ENCODE measurements at regions not wholly inside any gene's neighbourhood (a gene's known extent, or its start where the extent isn't known, plus 50 kb on each side); places are given as distances from the start of the nearest gene placed in this dataset.

GRCh38 chr11:92122561-92122960 lies 102.1 kb upstream of the FAT3 start:
- H2BK5ac ChIP-seq (ENCODE audit: low read length), result no peak overlapping the region
- no peak overlapping the region for H4K91ac ChIP-seq (ENCODE audit: low read depth, low read length, poor library complexity)
- H4K8ac ChIP-seq (ENCODE audit: low read depth, low read length), result no peak overlapping the region
- no peak overlapping the region for H3K4ac ChIP-seq (ENCODE audit: low read length)
- DNase-seq (ENCODE audit: low spot score), result no peak
- H3K27me3 ChIP-seq (ENCODE audit: control insufficient read depth in 3 of 3, insufficient read depth in 3 of 3, low read depth in 1 of 3, low read length in 3 of 3), result no peaks in the 10 kb centered on the region
- peaks cover 0 to 2% of the 10 kb centered on the region in 2 donors for H3K9me3 ChIP-seq (replicated peaks in 1 of 2; ENCODE audit: control insufficient read depth in 2 of 2, insufficient read depth in 1 of 2, low read depth in 1 of 2, low read length in 2 of 2)
- no peaks in the 10 kb centered on the region for H3K36me3 ChIP-seq (replicated peaks in 1 of 2; ENCODE audit: control insufficient read depth in 2 of 2, insufficient read depth in 2 of 2, low read length in 2 of 2)
- no peak overlapping the region for H2BK12ac ChIP-seq (ENCODE audit: low read length)
- H2BK15ac ChIP-seq (ENCODE audit: low read length), result no peak overlapping the region
- no peak overlapping the region for H2AK5ac ChIP-seq (ENCODE audit: low read depth, low read length)
- H3K14ac ChIP-seq (ENCODE audit: low read length), result no peak overlapping the region
- no peak overlapping the region for H3K9ac ChIP-seq (ENCODE audit: low read depth, low read length, poor library complexity)
- no CpG with 5 or more reads among the region's 1 CpG for WGBS, 2 donors (ENCODE audit: extremely low coverage in 2 of 2, insufficient read length in 2 of 2, insufficient replicate concordance in 1 of 2)
- no peaks in the 10 kb centered on the region for H3K4me1 ChIP-seq (ENCODE audit: control insufficient read depth in 2 of 2, insufficient read depth in 1 of 2, low read depth in 1 of 2, low read length in 2 of 2)
- no peaks in the 10 kb centered on the region for H3K79me1 ChIP-seq (ENCODE audit: low read depth, low read length)
- no peak overlapping the region for H3K18ac ChIP-seq (ENCODE audit: low read length)
- H3K27ac ChIP-seq (replicated peaks; ENCODE audit: low read length), result no peak overlapping the region
- H3K23ac ChIP-seq (ENCODE audit: low read depth, low read length, poor library complexity), result no peak overlapping the region
- no peak overlapping the region for H3K4me3 ChIP-seq (ENCODE audit: low read length in 2 of 2)
- H3K4me2 ChIP-seq (ENCODE audit: insufficient read depth, low read length, poor library complexity, severe bottlenecking), result no peak overlapping the region
- no peak overlapping the region for H2AFZ ChIP-seq (ENCODE audit: low read length)
- no peak overlapping the region for H2BK120ac ChIP-seq (ENCODE audit: low read depth, low read length)

- Histone ChIP-seq H3K18ac (ENCODE audit: low read length) (no peak overlapping the region), H3K9me3 (replicated peaks in 1 of 2; ENCODE audit: control insufficient read depth in 2 of 2, insufficient read depth in 1 of 2, low read depth in 1 of 2, low read length in 2 of 2) (no peaks in the 10 kb centered on the region), H2AFZ (ENCODE audit: low read length) (no peak overlapping the region), H4K8ac (ENCODE audit: low read depth, low read length) (no peak overlapping the region), H3K4me2 (ENCODE audit: insufficient read depth, low read length, poor library complexity, severe bottlenecking) (no peak overlapping the region), H3K9ac (ENCODE audit: low read depth, low read length, poor library complexity) (no peak overlapping the region), H3K36me3 (replicated peaks in 1 of 2; ENCODE audit: control insufficient read depth in 2 of 2, insufficient read depth in 2 of 2, low read length in 2 of 2) (no peaks in the 10 kb centered on the region), H3K4ac (ENCODE audit: low read length) (no peak overlapping the region), H3K79me1 (ENCODE audit: low read depth, low read length) (no peaks in the 10 kb centered on the region), H4K91ac (ENCODE audit: low read depth, low read length, poor library complexity) (no peak overlapping the region), H3K14ac (ENCODE audit: low read length) (no peak overlapping the region), H2BK12ac (ENCODE audit: low read length) (no peak overlapping the region), H2AK5ac (ENCODE audit: low read depth, low read length) (no peak overlapping the region), H3K23ac (ENCODE audit: low read depth, low read length, poor library complexity) (no peak overlapping the region), H2BK5ac (ENCODE audit: low read length) (no peak overlapping the region), H3K27ac (replicated peaks; ENCODE audit: low read length) (no peak overlapping the region), H2BK15ac (ENCODE audit: low read length) (no peak overlapping the region), H3K27me3 (ENCODE audit: control insufficient read depth in 3 of 3, insufficient read depth in 3 of 3, low read depth in 1 of 3, low read length in 3 of 3) (no peaks in the 10 kb centered on the region), H3K4me3 (ENCODE audit: low read length in 2 of 2) (peak overlapping the region in 1 of 2 donors; percentile 57), H2BK120ac (ENCODE audit: low read depth, low read length) (no peak overlapping the region), H3K4me1 (ENCODE audit: control insufficient read depth in 2 of 2, insufficient read depth in 1 of 2, low read depth in 1 of 2, low read length in 2 of 2) (no peaks in the 10 kb centered on the region)
- no peak for DNase-seq (ENCODE audit: low spot score)
- no CpG with 5 or more reads among the region's 4 CpGs for WGBS, 2 donors (ENCODE audit: extremely low coverage in 2 of 2, insufficient read length in 2 of 2, insufficient replicate concordance in 1 of 2)
These were observed 113.3 kb upstream of the FAT3 start for GRCh38 chr11:92111287-92111686.

GRCh38 chr11:92109466-92109865 lies 115.2 kb upstream of the FAT3 start:
- Histone ChIP-seq H3K9ac (ENCODE audit: low read depth, low read length, poor library complexity) (no peak overlapping the region), H2BK120ac (ENCODE audit: low read depth, low read length) (no peak overlapping the region), H3K36me3 (replicated peaks in 1 of 2; ENCODE audit: control insufficient read depth in 2 of 2, insufficient read depth in 2 of 2, low read length in 2 of 2) (no peaks in the 10 kb centered on the region), H2AK5ac (ENCODE audit: low read depth, low read length) (no peak overlapping the region), H2AFZ (ENCODE audit: low read length) (no peak overlapping the region), H2BK5ac (ENCODE audit: low read length) (no peak overlapping the region), H3K27ac (replicated peaks; ENCODE audit: low read length) (no peak overlapping the region), H3K4ac (ENCODE audit: low read length) (no peak overlapping the region), H3K18ac (ENCODE audit: low read length) (no peak overlapping the region), H4K8ac (ENCODE audit: low read depth, low read length) (no peak overlapping the region), H3K4me3 (ENCODE audit: low read length in 2 of 2) (no peak overlapping the region), H3K4me2 (ENCODE audit: insufficient read depth, low read length, poor library complexity, severe bottlenecking) (no peak overlapping the region), H2BK12ac (ENCODE audit: low read length) (no peak overlapping the region), H3K4me1 (ENCODE audit: control insufficient read depth in 2 of 2, insufficient read depth in 1 of 2, low read depth in 1 of 2, low read length in 2 of 2) (no peaks in the 10 kb centered on the region), H4K91ac (ENCODE audit: low read depth, low read length, poor library complexity) (no peak overlapping the region), H3K23ac (ENCODE audit: low read depth, low read length, poor library complexity) (no peak overlapping the region), H3K79me1 (ENCODE audit: low read depth, low read length) (no peaks in the 10 kb centered on the region), H3K9me3 (replicated peaks in 1 of 2; ENCODE audit: control insufficient read depth in 2 of 2, insufficient read depth in 1 of 2, low read depth in 1 of 2, low read length in 2 of 2) (no peaks in the 10 kb centered on the region), H2BK15ac (ENCODE audit: low read length) (no peak overlapping the region), H3K27me3 (ENCODE audit: control insufficient read depth in 3 of 3, insufficient read depth in 3 of 3, low read depth in 1 of 3, low read length in 3 of 3) (no peaks in the 10 kb centered on the region), H3K14ac (ENCODE audit: low read length) (no peak overlapping the region)
- WGBS, 2 donors (ENCODE audit: extremely low coverage in 2 of 2, insufficient read length in 2 of 2, insufficient replicate concordance in 1 of 2), result no CpG with 5 or more reads among the region's 1 CpG
- no peak for DNase-seq (ENCODE audit: low spot score)

- no peak overlapping the region for H2BK5ac ChIP-seq (ENCODE audit: low read length)
- H3K14ac ChIP-seq (ENCODE audit: low read length), result no peak overlapping the region
- H4K91ac ChIP-seq (ENCODE audit: low read depth, low read length, poor library complexity), result no peak overlapping the region
- no peaks in the 10 kb centered on the region for H3K36me3 ChIP-seq (replicated peaks in 1 of 2; ENCODE audit: control insufficient read depth in 2 of 2, insufficient read depth in 2 of 2, low read length in 2 of 2)
- no peak overlapping the region for H2BK15ac ChIP-seq (ENCODE audit: low read length)
- H3K27me3 ChIP-seq (ENCODE audit: control insufficient read depth in 3 of 3, insufficient read depth in 3 of 3, low read depth in 1 of 3, low read length in 3 of 3), result no peaks in the 10 kb centered on the region
- DNase-seq (ENCODE audit: low spot score), result no peak
- no peak overlapping the region for H4K8ac ChIP-seq (ENCODE audit: low read depth, low read length)
- H2AK5ac ChIP-seq (ENCODE audit: low read depth, low read length), result no peak overlapping the region
- no peak overlapping the region for H3K23ac ChIP-seq (ENCODE audit: low read depth, low read length, poor library complexity)
- no peak overlapping the region for H3K4ac ChIP-seq (ENCODE audit: low read length)
- no peaks in the 10 kb centered on the region for H3K9me3 ChIP-seq (replicated peaks in 1 of 2; ENCODE audit: control insufficient read depth in 2 of 2, insufficient read depth in 1 of 2, low read depth in 1 of 2, low read length in 2 of 2)
- H3K79me1 ChIP-seq (ENCODE audit: low read depth, low read length), result no peaks in the 10 kb centered on the region
- H3K27ac ChIP-seq (replicated peaks; ENCODE audit: low read length), result no peak overlapping the region
- no CpG with 5 or more reads among the region's 5 CpGs for WGBS, 2 donors (ENCODE audit: extremely low coverage in 2 of 2, insufficient read length in 2 of 2, insufficient replicate concordance in 1 of 2)
- no peak overlapping the region for H2BK12ac ChIP-seq (ENCODE audit: low read length)
- H3K4me1 ChIP-seq (ENCODE audit: control insufficient read depth in 2 of 2, insufficient read depth in 1 of 2, low read depth in 1 of 2, low read length in 2 of 2), result no peaks in the 10 kb centered on the region
- H3K4me3 ChIP-seq (ENCODE audit: low read length in 2 of 2), result no peak overlapping the region
- H2BK120ac ChIP-seq (ENCODE audit: low read depth, low read length), result no peak overlapping the region
- H3K9ac ChIP-seq (ENCODE audit: low read depth, low read length, poor library complexity), result no peak overlapping the region
- H2AFZ ChIP-seq (ENCODE audit: low read length), result peak overlapping the region; percentile 51
- H3K4me2 ChIP-seq (ENCODE audit: insufficient read depth, low read length, poor library complexity, severe bottlenecking), result no peak overlapping the region
- H3K18ac ChIP-seq (ENCODE audit: low read length), result no peak overlapping the region
These were observed 117.3 kb upstream of the FAT3 start for GRCh38 chr11:92107331-92107730.
